K562 (cell line): ENCODE measurements at regions not wholly inside any gene's neighbourhood (a gene's known extent, or its start where the extent isn't known, plus 50 kb on each side); places are given as distances from the start of the nearest gene placed in this dataset.
"Not testable (repeated sequence)": the region's sequence is repeated elsewhere in the genome, so short reads cannot be mapped to it uniquely, and the experiment has no call there.

Source experiments
- ATAC-seq: fragments of 200-7000 bp; cut with Tn5 transposase; 3 replicates; pipeline ENCODE4 v1.9.1; 2020; ENCODE audit warnings: moderate library complexity
- BruUV-seq: library from RNA; stranded (reverse); fragments of 400-500 nt; replicated peaks from 2 replicates; lab custom pipeline; 2021; lab: Mats Ljungman, UMichigan
- CTCF ChIA-PET: fragments of 300-600 bp; formaldehyde crosslinking; extraction: SDS; loops from one replicate; lab custom pipeline; 2021; ENCODE audit warnings: low intra/inter-chr PET ratio; lab: Yijun Ruan, JAX
- POLR2A ChIA-PET: fragments of 300-600, 350-650 bp; sonication (Branson Sonifier 250); formaldehyde crosslinking; extraction: SDS; loops from one replicate; lab custom pipeline; 2021; ENCODE audit warnings: antibody characterized with exemption, inconsistent platforms; lab: Yijun Ruan, JAX
- DNase-seq, 4 experiments: peaks; one replicate each; pipeline versions ENCODE4 v3.0.0 to v3.0.0-alpha.2; 2011 to 2018; ENCODE audit warnings: low spot score in 3 of 4, mixed read lengths in 3 of 4; ENCODE audit errors: extremely low read depth in 1 of 4
- FAIRE-seq: peaks from 2 replicates; lab custom pipeline; 2011; peaks lifted over from hg19 to GRCh38; lab: Jason Lieb, UNC
- H2AFZ ChIP-seq: 2 replicates; pipeline ENCODE4 v1.6.0; 2011; ENCODE audit warnings: low read depth, low read length, control low read depth, inconsistent platforms
- H3K27ac ChIP-seq: fragments of 200-600 bp; 3 replicates; pipeline ENCODE4 v1.8.0; 2011; ENCODE audit warnings: low read depth, mild to moderate bottlenecking, control low read depth, inconsistent platforms, low read length, moderate library complexity, mixed read lengths; ENCODE audit errors: extremely low read depth
- H3K27me3 ChIP-seq, 2 experiments: fragments of 300-600 bp in 1 of 2; 2 replicates in 1 of 2; 3 replicates in 1 of 2; pipeline versions ENCODE4 v1.6.0 to v1.8.0; 2011; ENCODE audit warnings: inconsistent platforms in 2 of 2, low read length in 2 of 2, mild to moderate bottlenecking in 1 of 2, mixed read lengths in 1 of 2, moderate library complexity in 1 of 2; ENCODE audit not compliant: control insufficient read depth in 2 of 2, insufficient read depth in 2 of 2
- H3K36me3 ChIP-seq: fragments of 300-600 bp; 3 replicates; pipeline ENCODE4 v1.8.0; 2011; ENCODE audit warnings: mild to moderate bottlenecking, low read length, inconsistent platforms; ENCODE audit not compliant: control insufficient read depth, insufficient read depth
- H3K4me1 ChIP-seq, 2 experiments: fragments of 200-600 bp in 1 of 2; replicated peaks in 1 of 2; 2 replicates in 1 of 2; 3 replicates in 1 of 2; pipeline versions ENCODE4 v1.5.1 to v1.8.0; 2011; ENCODE audit warnings: inconsistent platforms in 2 of 2, low read length in 2 of 2, mild to moderate bottlenecking in 1 of 2, mixed read lengths in 1 of 2, moderate library complexity in 1 of 2; ENCODE audit not compliant: control insufficient read depth in 2 of 2, insufficient read depth in 2 of 2
- H3K4me2 ChIP-seq: 2 replicates; pipeline ENCODE4 v1.6.1; 2011; ENCODE audit warnings: low read length, control low read depth, inconsistent platforms, mixed read lengths; ENCODE audit not compliant: insufficient read depth
- H3K4me3 ChIP-seq: fragments of 200-600 bp; sonication (generic), shearing (Covaris generic); 2 replicates; pipeline ENCODE4 v1.5.1; 2016; ENCODE audit warnings: control low read depth, inconsistent platforms
- H3K79me2 ChIP-seq: fragments of 200-600 bp; 3 replicates; pipeline ENCODE4 v1.8.0; 2011; ENCODE audit warnings: low read length, inconsistent platforms; ENCODE audit not compliant: control insufficient read depth, insufficient read depth
- H3K9ac ChIP-seq, 2 experiments: 2 replicates each; pipeline versions ENCODE4 v1.6.0 to v1.6.1; 2011; ENCODE audit warnings: low read depth in 2 of 2, low read length in 2 of 2, control low read depth in 1 of 2, inconsistent platforms in 1 of 2, mild to moderate bottlenecking in 1 of 2, mixed read lengths in 1 of 2; ENCODE audit not compliant: insufficient read depth in 1 of 2
- H3K9me1 ChIP-seq: one replicate; pipeline ENCODE4 v1.6.0; 2011; ENCODE audit warnings: inconsistent platforms, mild to moderate bottlenecking, low read length, moderate library complexity; ENCODE audit not compliant: control insufficient read depth, insufficient read depth
- H3K9me3 ChIP-seq: replicated peaks from 2 replicates; pipeline ENCODE4 v1.5.1; 2011; ENCODE audit warnings: low read depth, low read length, inconsistent platforms; ENCODE audit not compliant: control insufficient read depth, insufficient read depth
- H4K20me1 ChIP-seq: replicated peaks from 2 replicates; pipeline ENCODE4 v1.6.1; 2011; ENCODE audit warnings: low read length, inconsistent platforms, mixed read lengths; ENCODE audit not compliant: control insufficient read depth, insufficient read depth
- WGBS: fragments of 100-300 bp; shearing (Covaris generic); methylation state at CpG from one replicate; pipeline ENCODE4 v1.1.6; 2016; ENCODE audit warnings: low coverage, mixed read lengths; ENCODE audit not compliant: insufficient coverage; ENCODE audit errors: missing lambda C conversion rate; 5-methylcytosine and 5-hydroxymethylcytosine counted together
- in situ Hi-C: fragments of 300-500 bp; cut with MboI; formaldehyde crosslinking; loops from 4 replicates; pipeline ENCODE4 v1.15.0; 2018; ENCODE audit warnings: inconsistent platforms, mixed read lengths
- intact Hi-C: fragments of 100-400 bp; cut with micrococcal nuclease; formaldehyde crosslinking; loops from 2 replicates; pipeline ENCODE4 v1.14.2; 2022

GRCh38 chr9:42656789-42657188 lies 473.3 kb downstream of the SPATA31A6 start:
- H3K4me1 ChIP-seq, H3K36me3 ChIP-seq, H3K27me3 ChIP-seq, H3K79me2 ChIP-seq, BruUV-seq, H4K20me1 ChIP-seq, H3K9me3 ChIP-seq, H3K9me1 ChIP-seq, H3K27ac ChIP-seq, CTCF ChIA-PET, intact Hi-C loops, DNase-seq, H2AFZ ChIP-seq, in situ Hi-C loops, POLR2A ChIA-PET, H3K9ac ChIP-seq, FAIRE-seq, H3K4me3 ChIP-seq, H3K4me2 ChIP-seq, ATAC-seq: not testable (repeated sequence)
- WGBS = no CpG with 5 or more reads among the region's 6 CpGs

GRCh38 chr9:42657496-42657895 lies 474.0 kb downstream of the SPATA31A6 start:
- H3K9me1 ChIP-seq, in situ Hi-C loops, H3K4me2 ChIP-seq, intact Hi-C loops, CTCF ChIA-PET, H4K20me1 ChIP-seq, DNase-seq, H3K27ac ChIP-seq, H2AFZ ChIP-seq, H3K4me1 ChIP-seq, ATAC-seq, H3K9ac ChIP-seq, BruUV-seq, FAIRE-seq, POLR2A ChIA-PET, H3K4me3 ChIP-seq, H3K27me3 ChIP-seq, H3K9me3 ChIP-seq, H3K79me2 ChIP-seq, H3K36me3 ChIP-seq: not testable (repeated sequence)
- no CpG with 5 or more reads among the region's 10 CpGs for WGBS

GRCh38 chr9:42697146-42697545 lies 513.7 kb downstream of the SPATA31A6 start:
- FAIRE-seq, H3K9me1 ChIP-seq, H3K9ac ChIP-seq, BruUV-seq, H4K20me1 ChIP-seq, in situ Hi-C loops, ATAC-seq, CTCF ChIA-PET, H3K9me3 ChIP-seq, H2AFZ ChIP-seq, H3K4me1 ChIP-seq, H3K4me2 ChIP-seq, H3K4me3 ChIP-seq, intact Hi-C loops, H3K27ac ChIP-seq, DNase-seq, POLR2A ChIA-PET, H3K27me3 ChIP-seq, H3K79me2 ChIP-seq, H3K36me3 ChIP-seq: not testable (repeated sequence)
- WGBS = no CpG with 5 or more reads among the region's 2 CpGs

- CTCF ChIA-PET, H3K4me2 ChIP-seq, H3K9me3 ChIP-seq, H3K79me2 ChIP-seq, DNase-seq, H3K9ac ChIP-seq, H3K4me1 ChIP-seq, BruUV-seq, intact Hi-C loops, H3K27ac ChIP-seq, in situ Hi-C loops, FAIRE-seq, POLR2A ChIA-PET, H3K36me3 ChIP-seq, H4K20me1 ChIP-seq, H3K27me3 ChIP-seq, H3K4me3 ChIP-seq, ATAC-seq, H2AFZ ChIP-seq, H3K9me1 ChIP-seq: not testable (repeated sequence)
- no CpG with 5 or more reads among the region's 2 CpGs for WGBS
These were observed 519.4 kb downstream of the SPATA31A6 start for GRCh38 chr9:42702890-42703289.
